Hematopoietic multipotent progenitor cell treated with erythropoietin and hydrocortisone succinate and interleukin-3 and kit ligand, for 8 days (in vitro differentiated cells): ENCODE measurements at regions not wholly inside any gene's neighbourhood (a gene's known extent, or its start where the extent isn't known, plus 50 kb on each side); places are given as distances from the start of the nearest gene placed in this dataset.
"Not testable (repeated sequence)": the region's sequence is repeated elsewhere in the genome, so short reads cannot be mapped to it uniquely, and the experiment has no call there.

ENCODE experiments used
- DNase-seq: peaks from one replicate; pipeline ENCODE4 v3.0.0-alpha.2; 2015

DNA sequence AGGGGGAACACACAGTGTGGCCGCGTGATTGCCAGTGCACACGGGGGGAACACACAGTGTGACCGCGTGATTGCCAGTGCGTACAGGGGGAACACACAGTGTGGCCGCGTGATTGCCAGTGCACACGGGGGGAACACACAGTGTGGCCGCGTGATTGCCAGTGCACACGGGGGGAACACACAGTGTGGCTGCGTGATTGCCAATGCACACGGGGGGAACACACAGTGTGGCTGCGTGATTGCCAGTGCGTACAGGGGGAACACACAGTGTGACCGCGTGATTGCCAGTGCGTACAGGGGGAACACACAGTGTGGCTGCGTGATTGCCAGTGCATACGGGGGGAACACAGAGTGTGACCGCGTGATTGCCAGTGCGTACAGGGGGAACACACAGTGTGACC, 140.3 kb downstream of the RTP5 start:
- DNase-seq = not testable (repeated sequence)

- DNase-seq = not testable (repeated sequence)
Measured at GRCh38 chr2:242010252-242011166, 141.0 kb downstream of the RTP5 start.

DNA sequence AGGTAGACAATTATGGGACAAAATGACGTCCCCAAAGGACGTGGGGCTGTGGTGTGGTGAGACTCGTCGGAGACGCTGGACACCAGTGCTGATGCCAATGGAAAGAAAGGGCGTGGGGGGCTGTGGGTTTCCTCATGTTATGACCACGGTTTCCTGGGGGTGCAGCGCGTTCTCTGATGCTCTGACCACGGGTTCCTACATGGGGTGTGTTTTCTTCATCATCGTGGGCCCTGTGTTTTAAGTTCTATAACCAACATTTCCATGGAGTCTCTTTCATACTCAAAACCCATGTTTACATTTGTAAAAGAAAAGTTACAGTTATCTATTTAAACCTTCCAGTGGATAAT, 141.6 kb downstream of the RTP5 start:
- DNase-seq = no peak

DNA sequence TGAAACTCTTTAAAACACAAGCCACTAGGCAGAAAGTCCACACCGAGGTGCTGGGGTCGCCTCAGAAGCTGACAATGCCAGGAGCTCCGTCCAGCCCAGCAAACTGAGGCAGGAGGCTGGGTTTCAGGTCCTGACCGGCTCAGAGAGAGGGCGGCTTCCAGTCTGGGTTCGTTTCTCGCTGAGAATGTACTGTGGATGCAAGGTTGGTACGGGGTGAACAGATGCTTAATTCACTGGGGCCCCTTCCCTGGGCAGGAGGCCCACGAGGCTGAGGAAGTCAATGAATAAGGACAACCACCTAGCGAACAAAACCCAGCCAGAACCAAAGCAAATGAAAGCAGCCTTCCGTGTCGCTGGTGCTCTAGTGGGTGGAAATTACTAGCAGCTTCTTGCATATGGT, 142.0 kb downstream of the RTP5 start:
- DNase-seq = no peak

- no peak for DNase-seq
Measured at GRCh38 chr2:242011991-242012764, 142.6 kb downstream of the RTP5 start.

GRCh38 chr2:242012956-242013764, 143.6 kb downstream of the RTP5 start:
- no peak for DNase-seq

GRCh38 chr2:242013771-242014170, 144.2 kb downstream of the RTP5 start:
- DNase-seq = no peak

GRCh38 chr2:242015108-242016065, 145.9 kb downstream of the RTP5 start:
- no peak for DNase-seq

DNA sequence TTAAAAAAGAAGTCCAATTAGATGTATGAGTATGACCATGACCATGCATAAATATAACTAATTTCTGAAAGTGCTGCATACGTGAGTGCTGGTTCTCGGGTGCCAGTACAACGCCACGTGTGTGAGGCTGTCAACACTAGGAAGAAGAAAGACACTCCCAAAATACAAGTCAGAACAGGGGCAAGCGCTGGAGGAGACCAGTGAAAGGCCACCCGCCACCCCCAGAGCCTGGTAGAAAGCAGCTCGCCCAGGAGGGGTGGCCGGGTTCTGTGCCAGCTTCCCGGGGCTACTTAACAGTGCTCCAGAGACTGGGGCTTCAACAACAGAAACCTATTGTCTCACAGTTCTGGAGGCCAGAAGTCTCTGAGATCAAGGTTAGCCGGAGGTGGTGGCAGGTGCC, 147.6 kb downstream of the RTP5 start:
- DNase-seq = no peak

DNA sequence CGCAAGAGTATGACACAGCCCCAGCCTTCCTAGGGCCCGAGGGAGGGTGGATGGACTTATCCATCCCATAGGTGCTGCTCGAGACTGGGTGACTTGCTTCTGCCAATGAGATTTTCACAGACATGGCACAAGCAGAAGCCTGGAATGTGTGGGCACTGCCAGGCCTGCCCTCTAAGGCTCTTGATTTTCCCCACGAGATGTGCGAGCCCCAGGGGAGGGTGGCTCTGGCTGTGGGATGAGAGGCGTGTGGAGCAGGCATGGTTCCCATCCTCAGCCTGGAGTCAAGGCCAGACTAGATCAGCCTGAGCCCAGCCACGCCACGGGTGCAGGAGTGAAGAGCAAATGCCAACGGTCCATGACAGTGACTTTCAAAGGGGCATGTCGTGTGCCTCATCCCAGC, 148.9 kb downstream of the RTP5 start:
- DNase-seq = not testable (repeated sequence)

DNA sequence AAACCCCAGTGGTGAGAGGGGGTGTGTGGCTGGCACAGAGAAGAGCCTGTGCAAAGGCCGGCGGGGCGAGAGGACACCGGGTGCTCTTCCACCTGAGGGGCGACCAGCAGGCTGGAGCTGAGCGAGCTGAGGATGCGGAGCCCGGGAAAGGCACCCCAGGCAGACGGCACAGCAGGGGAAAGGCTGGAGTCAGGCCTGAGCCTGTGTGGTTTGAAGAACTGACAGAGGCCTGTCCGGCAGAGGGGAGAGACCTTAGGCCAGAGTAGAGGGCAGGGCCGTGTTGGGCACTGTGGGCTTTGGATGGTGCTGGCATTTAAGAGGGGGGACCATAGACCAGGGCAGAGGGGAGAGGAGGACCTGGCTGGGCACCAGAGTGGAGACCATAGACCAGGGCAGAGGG, 149.8 kb downstream of the RTP5 start:
- DNase-seq = no peak

DNA sequence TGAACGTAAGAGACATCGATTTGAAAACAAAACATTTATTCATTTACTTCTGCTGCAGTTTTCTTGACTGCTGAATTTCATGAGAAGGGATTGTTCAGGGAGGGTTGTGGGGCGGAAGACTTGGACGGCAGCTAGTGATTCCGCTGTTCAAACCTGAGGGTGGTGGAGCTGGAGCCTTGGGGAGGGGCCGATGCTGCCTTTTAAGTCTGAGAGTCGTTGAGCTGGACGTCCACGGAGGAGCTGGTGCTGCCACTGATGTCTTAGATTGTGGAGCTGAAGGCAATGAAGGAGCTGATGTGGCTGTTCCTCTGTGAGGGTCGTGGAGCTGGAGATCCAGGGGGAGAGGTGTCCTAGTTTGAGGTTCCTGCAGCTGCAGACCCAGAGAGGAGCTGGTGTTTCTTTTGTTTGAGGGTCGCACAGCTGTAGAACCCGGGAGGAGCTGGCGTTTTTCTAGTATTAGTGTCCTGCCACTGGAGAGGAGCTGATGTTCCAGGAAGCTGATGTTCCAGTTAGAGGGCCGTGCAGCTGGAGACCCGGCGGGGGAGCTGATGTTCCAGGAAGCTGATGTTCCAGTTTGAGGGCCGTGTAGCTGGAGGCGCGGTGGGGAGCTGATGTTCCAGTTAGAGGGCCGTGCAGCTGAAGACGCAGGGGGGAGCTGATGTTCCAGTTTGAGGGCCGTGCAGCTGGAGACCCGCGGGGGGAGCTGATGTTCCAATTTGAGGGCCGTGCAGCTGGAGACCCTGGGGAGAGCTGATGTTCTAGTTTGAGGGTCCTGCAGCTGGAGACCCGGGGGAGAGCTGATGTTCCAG, 150.9 kb downstream of the RTP5 start:
- no peak for DNase-seq

DNA sequence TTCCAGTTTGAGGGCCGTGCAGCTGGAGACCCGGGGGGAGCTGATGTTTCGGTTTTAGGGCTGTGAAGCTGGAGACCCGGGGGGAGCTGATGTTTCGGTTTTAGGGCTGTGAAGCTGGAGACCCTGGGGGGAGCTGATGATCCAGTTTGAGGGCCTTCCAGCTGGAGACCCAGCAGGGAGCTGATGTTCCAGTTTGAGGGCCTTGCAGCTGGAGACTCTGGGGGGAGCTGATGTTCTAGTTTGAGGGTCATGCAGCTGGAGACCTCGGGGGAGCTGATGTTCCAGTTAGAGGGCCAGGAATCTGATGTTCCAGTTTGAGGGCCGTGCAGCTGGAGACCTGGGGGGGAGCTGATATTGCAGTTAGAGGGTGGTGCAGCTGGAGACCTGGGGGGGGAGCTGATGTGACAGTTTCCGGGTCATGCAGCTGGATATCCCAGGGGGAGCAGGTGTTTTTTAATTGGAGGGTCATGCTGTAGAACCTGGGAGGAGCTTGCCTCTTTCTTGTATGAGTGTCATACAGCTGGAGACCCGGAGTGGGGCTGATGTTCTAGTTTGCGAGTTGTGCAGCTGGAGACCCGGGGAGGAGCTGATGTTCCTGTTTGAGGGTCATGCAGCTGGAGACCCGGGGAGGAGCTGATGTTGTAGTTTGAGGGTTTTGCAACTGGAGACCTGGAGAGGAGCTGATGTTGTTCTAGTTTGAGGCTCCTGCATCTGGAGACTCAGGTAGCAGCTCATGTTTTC, 153.2 kb downstream of the RTP5 start:
- no peak for DNase-seq

GRCh38 chr2:242024751-242025355, 155.3 kb downstream of the RTP5 start:
- DNase-seq = no peak

DNA sequence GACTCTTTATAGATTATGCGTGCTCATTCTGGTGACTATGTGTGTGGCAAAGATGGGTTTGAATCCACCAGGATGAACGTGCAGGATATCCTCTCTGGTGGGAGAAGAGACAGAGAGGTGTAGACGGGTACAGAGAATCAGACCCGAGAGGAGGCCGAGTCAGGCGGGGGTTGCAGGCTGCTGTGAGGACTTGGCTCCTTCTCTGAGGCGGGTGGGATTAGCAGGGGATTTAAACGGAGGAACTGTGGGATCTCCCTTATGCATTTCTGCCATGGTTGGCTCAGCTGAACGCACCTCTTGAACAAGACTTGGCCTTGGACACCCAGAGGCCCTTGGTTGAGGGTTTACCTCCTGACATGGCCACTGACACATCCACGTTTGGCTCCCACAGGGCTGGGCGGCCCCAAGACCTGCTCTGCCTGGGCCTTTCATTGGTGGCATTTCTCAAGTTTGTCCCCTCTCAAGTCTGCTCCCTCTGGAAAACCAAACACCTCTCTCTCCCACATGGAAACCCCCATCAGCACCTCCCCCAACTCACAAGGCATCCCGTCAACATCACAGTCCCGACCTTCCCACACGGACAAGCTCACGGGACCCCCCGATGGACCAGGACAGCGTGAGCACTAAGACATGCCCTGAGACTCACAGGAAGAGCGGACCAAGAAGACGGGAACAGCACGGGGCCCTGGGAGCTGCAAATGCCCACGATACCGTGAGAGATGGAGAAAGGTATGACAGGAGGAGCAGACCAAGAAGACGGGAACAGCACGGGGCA, 158.3 kb downstream of the RTP5 start:
- no peak for DNase-seq

DNA sequence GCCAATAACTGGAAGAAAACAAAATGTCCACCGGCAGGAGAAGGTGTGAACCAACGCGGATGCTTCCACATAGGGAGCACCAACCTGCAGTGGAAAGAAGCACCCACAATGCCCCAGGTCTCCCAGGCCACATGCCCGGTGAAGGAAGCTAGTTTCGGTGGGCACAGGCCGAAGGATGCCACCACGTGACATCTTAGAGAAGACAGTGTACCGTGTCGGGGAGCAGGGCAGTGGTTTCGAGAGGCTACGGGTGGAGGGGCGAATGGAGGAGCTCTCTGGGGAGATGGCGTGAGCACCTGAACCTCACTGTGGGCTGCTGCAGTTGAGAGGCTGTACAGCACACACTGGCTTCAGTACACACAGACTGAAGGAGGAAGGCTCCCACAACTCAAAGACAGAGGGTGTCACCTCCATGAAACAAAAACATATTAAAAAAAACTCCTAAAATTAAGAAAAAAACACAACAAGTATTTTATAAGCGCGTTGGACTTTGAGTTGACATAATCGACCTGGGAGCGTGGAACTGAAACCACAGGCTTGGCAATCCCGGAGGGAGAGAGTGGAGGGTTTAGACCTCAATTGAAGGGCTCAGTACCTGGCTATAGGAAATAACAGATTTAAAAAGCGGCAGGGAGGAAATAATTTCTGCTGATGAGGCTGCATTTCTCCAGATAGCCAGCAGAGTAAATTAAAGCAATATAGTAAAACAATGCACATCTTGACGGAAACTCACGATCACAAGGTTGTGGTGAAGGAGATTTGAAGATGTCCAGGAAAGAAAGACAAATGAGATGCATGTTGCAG, 160.1 kb downstream of the RTP5 start:
- DNase-seq = no peak

DNA sequence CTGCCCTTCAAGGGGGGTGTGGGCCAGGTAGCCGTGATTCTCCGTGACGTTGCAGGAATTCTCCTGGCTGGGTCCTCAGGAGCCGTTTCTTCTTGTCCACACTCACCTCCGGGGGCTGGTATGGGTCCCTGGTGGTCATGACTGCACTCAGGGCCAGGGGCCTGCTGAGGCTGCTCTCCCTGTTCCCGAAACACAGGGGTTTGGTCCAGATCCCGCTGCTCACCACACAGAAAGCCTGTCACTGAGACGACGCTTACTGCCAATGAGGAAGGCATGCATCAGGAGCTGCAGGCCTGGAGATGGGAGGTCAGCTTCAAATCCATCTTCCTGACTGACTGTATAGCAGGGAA, 160.7 kb downstream of the RTP5 start:
- no peak for DNase-seq

- no peak for DNase-seq
Measured at GRCh38 chr2:242030858-242031257, 161.3 kb downstream of the RTP5 start.
